AG04450 (cell line): ENCODE measurements at regions not wholly inside any gene's neighbourhood (a gene's known extent, or its start where the extent isn't known, plus 50 kb on each side); places are given as distances from the start of the nearest gene placed in this dataset.

Experiments used
- CTCF ChIA-PET: fragments of 300-600, 350-600 bp; formaldehyde crosslinking; extraction: SDS; loops from one replicate; lab custom pipeline; 2022; ENCODE audit warnings: antibody characterized with exemption, inconsistent platforms; lab: Charles Lee
- POLR2A ChIA-PET: fragments of 350-600 bp; formaldehyde crosslinking; extraction: SDS; loops from one replicate; lab custom pipeline; 2021; ENCODE audit warnings: antibody characterized with exemption, inconsistent platforms; lab: Yijun Ruan, JAX
- DNase-seq: peaks from one replicate; pipeline ENCODE4 v3.0.0-alpha.2; 2011; ENCODE audit warnings: low read depth, low spot score
- H3K27ac ChIP-seq: one replicate; pipeline ENCODE4 v1.5.1; 2012; ENCODE audit warnings: low read depth, low read length, control low read depth
- H3K27me3 ChIP-seq: one replicate; pipeline ENCODE4 v1.6.0; 2012; ENCODE audit warnings: low read length; ENCODE audit not compliant: control insufficient read depth, insufficient read depth
- H3K4me3 ChIP-seq: 2 replicates; pipeline ENCODE4 v1.5.1; 2011; ENCODE audit warnings: mild to moderate bottlenecking, low read depth, low read length, control low read depth
- H3K9me3 ChIP-seq: 2 replicates; pipeline ENCODE4 v1.5.1; 2012; ENCODE audit warnings: low read length; ENCODE audit not compliant: control insufficient read depth, insufficient read depth
- CTCF ChIP-seq: IDR thresholded peaks from 2 replicates; pipeline ENCODE4 v1.5.1; 2011; ENCODE audit warnings: low read depth, low read length, control low read depth, inconsistent platforms

GRCh38 chr16:9152649-9153501 lies 61.4 kb downstream of the HAPSTR1 start:
- no peaks in the 10 kb centered on the region for H3K9me3 ChIP-seq
- no peak for TF ChIP-seq CTCF
- no peaks in the 10 kb centered on the region for H3K27me3 ChIP-seq
- H3K4me3 ChIP-seq = no peak overlapping the region
- CTCF ChIA-PET = interaction anchor here (3.6 kb wide), 1 partner anchor 14 kb away, joined by 20 read pairs; no protein-coding TSS in a partner anchor
- DNase-seq = no peak
- POLR2A ChIA-PET = no interaction called here
- no peak overlapping the region for H3K27ac ChIP-seq

- DNase-seq = no peak
- H3K4me3 ChIP-seq = no peak overlapping the region
- TF ChIP-seq CTCF = no peak
- ChIA-PET POLR2A (no interaction called here), CTCF (no interaction called here)
- H3K27me3 ChIP-seq = no peaks in the 10 kb centered on the region
- no peaks in the 10 kb centered on the region for H3K9me3 ChIP-seq
- no peak overlapping the region for H3K27ac ChIP-seq
Observed at GRCh38 chr16:9153502-9153864, 62.0 kb downstream of the HAPSTR1 start.

GRCh38 chr16:9154567-9155410 lies 63.3 kb downstream of the HAPSTR1 start:
- ChIA-PET CTCF (no interaction called here), POLR2A (no interaction called here)

GRCh38 chr16:9155871-9156270 lies 64.4 kb downstream of the HAPSTR1 start:
- H3K9me3 ChIP-seq = no peaks in the 10 kb centered on the region
- no peak for TF ChIP-seq CTCF
- no peak overlapping the region for H3K4me3 ChIP-seq
- ChIA-PET CTCF (no interaction called here), POLR2A (no interaction called here)
- DNase-seq = no peak
- H3K27ac ChIP-seq = no peak overlapping the region
- H3K27me3 ChIP-seq = no peaks in the 10 kb centered on the region

More at GRCh38 chr16:9154567-9155410, 63.3 kb downstream of the HAPSTR1 start:
- Histone ChIP-seq H3K27ac (no peak overlapping the region), H3K4me3 (no peak overlapping the region), H3K9me3 (no peaks in the 10 kb centered on the region), H3K27me3 (no peaks in the 10 kb centered on the region)
- no peak for TF ChIP-seq CTCF
- no peak for DNase-seq
